GM13977 (cell line): ENCODE measurements at regions not wholly inside any gene's neighbourhood (a gene's known extent, or its start where the extent isn't known, plus 50 kb on each side); places are given as distances from the start of the nearest gene placed in this dataset.
A peak's percentile ranks its signal among the peaks of the same experiment; 100 is the strongest.

Source experiments
- DNase-seq: peaks from one replicate; pipeline ENCODE4 v3.0.0; 2012; ENCODE audit warnings: low spot score
- in situ Hi-C: fragments of 300-500 bp; cut with MboI; formaldehyde crosslinking; loops from one replicate; pipeline ENCODE4 v1.12.0; 2022; ENCODE audit warnings: low sequenced_read_pairs, low pct_unique_long_range_greater_than_20kb, mixed read lengths, inconsistent platforms; ENCODE audit not compliant: unreplicated experiment
- TF ChIP-seq, protein P1 (sequence below): IDR thresholded peaks from 2 replicates; pipeline ENCODE4 v1.5.1; 2012; ENCODE audit warnings: mild to moderate bottlenecking, control low read depth; ENCODE audit not compliant: insufficient read depth; ENCODE audit errors: extremely low read depth, missing control alignments

- in situ Hi-C loops = no loop called here
- DNase-seq = no peak
- TF ChIP-seq, protein P1, sequence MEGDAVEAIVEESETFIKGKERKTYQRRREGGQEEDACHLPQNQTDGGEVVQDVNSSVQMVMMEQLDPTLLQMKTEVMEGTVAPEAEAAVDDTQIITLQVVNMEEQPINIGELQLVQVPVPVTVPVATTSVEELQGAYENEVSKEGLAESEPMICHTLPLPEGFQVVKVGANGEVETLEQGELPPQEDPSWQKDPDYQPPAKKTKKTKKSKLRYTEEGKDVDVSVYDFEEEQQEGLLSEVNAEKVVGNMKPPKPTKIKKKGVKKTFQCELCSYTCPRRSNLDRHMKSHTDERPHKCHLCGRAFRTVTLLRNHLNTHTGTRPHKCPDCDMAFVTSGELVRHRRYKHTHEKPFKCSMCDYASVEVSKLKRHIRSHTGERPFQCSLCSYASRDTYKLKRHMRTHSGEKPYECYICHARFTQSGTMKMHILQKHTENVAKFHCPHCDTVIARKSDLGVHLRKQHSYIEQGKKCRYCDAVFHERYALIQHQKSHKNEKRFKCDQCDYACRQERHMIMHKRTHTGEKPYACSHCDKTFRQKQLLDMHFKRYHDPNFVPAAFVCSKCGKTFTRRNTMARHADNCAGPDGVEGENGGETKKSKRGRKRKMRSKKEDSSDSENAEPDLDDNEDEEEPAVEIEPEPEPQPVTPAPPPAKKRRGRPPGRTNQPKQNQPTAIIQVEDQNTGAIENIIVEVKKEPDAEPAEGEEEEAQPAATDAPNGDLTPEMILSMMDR = no peak
Observed at GRCh38 chr10:83984256-83984640, 155.1 kb upstream of the GHITM start.

- DNase-seq = no peak
- in situ Hi-C loops = no loop called here
- TF ChIP-seq, protein P1 = no peak
Observed at GRCh38 chr10:83986800-83987199, 152.5 kb upstream of the GHITM start.

- TF ChIP-seq, protein P1 = no peak
- DNase-seq = no peak
- in situ Hi-C loops = no loop called here
Observed at GRCh38 chr10:83987216-83987615, 152.1 kb upstream of the GHITM start.

- TF ChIP-seq, protein P1 = no peak
- DNase-seq = no peak
- in situ Hi-C loops = no loop called here
Observed at GRCh38 chr10:83988435-83988834, 150.9 kb upstream of the GHITM start.

DNA sequence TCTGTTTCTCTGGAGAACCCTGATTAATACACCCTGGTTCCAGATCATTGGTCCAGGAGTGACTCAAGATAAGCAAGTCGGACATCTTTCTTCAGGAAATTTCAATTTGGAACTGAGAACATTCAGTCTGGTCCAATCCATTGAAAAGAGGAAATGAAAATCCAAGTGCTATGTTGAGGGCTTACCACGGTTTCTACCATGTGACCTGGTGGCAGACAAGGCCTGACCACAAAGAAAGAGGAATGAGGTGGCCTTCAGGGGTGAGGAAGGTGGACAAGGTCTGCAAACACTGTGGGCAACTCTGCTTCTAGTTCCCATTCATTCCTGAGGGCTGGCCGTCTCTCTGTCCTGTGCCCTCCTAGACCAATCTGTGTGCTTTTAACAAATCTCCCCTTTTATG, 149.2 kb upstream of the GHITM start:
- TF ChIP-seq, protein P1 = no peak
- in situ Hi-C loops = no loop called here
- DNase-seq = no peak

GRCh38 chr10:83991986-83992753, 147.1 kb upstream of the GHITM start:
- in situ Hi-C loops = no loop called here
- TF ChIP-seq, protein P1 = peak; percentile 56
- peak; percentile 35 for DNase-seq
